Stimulated activated naive CD8-positive, alpha-beta T cell treated with anti-CD3 and anti-CD28 coated beads, Interleukin-15, Interleukin-2, amounts not matched to agents 100 U/mL and 50 U/mL, for 24 hours (primary cell): ENCODE measurements at regions not wholly inside any gene's neighbourhood (a gene's known extent, or its start where the extent isn't known, plus 50 kb on each side); places are given as distances from the start of the nearest gene placed in this dataset.
"Not testable (repeated sequence)": the region's sequence is repeated elsewhere in the genome, so short reads cannot be mapped to it uniquely, and the experiment has no call there.

Experiments
- ATAC-seq: fragments of 150-1000 bp; cut with Tn5 transposase; one replicate; pipeline ENCODE4 v1.10.0; 2021
- DNase-seq: peaks from one replicate; pipeline ENCODE4 v3.0.0; 2021

DNA sequence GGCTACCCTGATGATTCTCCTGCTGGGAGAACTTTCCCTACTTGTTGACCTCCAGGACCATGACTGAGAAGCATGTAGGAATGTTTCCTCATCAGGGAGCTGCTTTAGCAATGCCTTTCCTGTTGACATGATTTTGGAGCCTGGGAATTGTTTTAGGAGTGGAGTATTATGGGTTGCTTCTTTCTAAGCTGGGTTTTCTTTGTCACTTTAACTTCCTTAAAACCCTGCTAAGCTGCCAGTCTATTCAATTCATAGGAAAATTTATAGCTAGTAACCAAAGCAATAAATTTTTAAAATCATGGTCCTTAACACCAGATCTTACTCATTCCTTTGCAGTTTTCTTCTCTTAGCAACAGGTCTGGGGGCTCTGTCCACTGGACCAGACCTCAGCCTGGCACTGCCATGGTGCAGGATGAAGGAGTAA is 125.6 kb upstream of the TACR1 start:
- no peak for DNase-seq
- ATAC-seq, result no peak

DNA sequence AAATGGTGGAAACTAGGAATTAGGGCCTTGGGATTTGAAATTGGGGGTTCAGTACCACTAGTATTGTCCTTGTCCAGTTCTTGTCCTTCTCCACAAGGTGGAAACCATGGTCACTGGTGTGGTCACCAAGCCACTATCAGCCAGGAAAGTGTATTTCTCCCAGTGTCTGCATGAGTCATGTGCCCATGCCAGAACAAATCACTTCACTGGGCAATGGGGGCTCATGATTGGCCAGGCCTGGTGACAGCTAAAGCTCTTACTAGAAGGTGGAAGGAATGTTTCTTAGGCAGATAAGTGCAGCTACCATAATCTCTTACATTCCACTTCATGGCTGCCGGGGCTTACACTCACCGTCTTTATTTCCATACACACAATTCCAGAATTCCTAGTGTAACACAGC is 124.8 kb upstream of the TACR1 start:
- DNase-seq (no peak), ATAC-seq (no peak)

DNA sequence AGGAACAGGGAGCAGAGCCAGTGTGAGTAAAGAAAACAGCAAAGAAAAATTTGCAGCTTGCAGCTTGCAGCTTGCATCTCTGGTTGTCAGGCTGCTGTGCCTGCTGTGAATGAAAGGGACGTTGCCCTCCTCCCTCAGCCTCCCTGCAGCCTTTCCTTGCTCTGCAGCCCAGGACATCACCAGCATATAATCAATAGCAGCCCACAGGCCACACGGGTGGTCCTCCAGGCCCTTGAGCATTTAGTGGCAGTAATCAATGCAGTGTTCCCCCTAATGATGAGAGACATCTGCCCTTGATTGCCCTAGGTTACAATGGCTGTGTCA is 122.2 kb upstream of the TACR1 start:
- ATAC-seq (no peak), DNase-seq (no peak)

DNA sequence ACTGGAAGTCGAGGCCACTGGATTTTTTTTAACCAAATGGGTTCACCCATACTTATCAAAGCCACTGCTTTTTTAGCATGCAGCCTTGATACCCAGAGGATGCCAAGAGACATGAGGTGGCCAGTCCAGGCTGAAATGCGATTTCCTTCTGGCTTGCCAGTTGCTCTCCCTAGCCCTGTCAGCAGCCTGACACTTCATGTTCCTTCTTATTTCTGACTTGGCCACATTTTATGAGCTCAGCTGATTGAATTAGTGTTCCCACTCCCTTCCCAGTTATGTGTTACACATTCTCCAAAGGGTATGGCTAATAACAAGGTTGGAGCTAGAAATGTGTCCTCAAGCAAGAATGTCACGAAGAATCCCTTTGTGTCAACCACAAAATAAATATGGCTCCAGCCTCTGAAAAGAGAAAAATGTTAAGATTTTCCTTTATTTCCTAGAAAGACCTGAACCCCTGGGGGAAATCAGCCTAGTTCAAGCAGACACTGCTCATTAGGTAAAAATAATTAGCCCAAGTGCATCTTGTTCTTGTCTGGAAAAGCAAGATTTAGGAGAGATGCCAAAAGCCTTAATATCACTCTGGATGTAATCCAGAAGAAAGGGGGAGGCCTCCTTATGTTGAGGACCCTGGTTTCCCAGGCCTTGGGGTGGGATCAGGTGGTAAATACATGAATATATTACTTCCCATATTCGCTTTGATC is 121.7 kb upstream of the TACR1 start:
- no peak for ATAC-seq
- no peak for DNase-seq

DNA sequence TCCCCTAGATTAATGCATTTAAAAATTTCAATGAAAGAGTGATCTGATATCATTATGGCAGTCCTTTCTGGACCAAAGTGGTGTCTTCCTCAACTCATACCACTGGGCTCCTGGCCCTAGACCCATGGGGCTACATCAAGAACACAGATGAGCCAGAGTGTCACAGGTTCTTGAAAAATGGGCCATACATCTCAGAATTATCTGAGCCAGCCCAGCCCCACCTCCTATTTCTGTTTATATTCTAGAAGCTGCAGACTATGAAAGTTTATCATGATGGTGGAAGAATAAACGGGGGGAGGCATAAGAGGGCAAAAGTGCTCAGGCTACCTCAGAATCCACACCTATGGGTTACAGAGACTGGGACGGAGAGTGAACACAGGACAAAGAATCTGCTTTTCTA is 120.6 kb upstream of the TACR1 start:
- no peak for DNase-seq
- ATAC-seq, result no peak

DNA sequence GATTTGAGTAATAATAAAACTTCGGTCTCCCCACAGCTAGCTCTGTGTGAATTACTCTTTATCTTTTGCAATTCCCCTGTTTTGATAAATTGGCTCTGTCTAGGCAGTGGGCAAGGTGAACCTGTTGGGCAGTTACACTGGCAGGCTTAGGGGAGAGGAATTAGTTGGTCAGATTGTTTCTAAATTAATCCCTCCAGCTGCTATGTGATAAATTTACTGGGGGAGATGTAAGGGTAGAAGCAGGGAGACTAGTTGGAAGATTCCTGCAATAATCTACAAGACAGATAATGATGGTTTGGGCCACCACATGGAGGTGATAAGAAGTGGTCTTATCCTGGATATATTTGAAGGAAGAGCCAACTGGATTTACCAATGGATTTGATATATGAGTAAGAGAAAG is 118.5 kb upstream of the TACR1 start:
- DNase-seq, result no peak

DNA sequence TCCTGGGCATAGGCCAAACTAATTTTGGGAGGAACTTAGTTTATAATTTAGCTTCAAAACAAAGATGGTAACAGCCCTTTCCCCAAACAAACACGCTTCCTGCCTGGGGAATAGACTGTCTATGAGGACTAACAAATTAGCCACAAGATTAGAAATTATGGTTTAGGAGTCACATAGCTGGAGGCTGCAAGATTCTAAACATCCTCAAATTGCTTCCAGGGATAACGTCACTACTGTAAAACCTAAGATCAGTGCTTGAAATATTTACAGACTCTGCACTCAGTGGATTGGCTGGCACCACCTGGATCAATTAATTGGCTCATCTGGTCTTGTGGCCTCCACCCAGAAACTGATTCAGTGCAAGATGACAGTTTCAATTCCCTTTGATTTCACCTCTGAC is 118.0 kb upstream of the TACR1 start:
- DNase-seq (no peak), ATAC-seq (no peak)

More for the DNA sequence above, 118.5 kb upstream of the TACR1 start:
- no peak for ATAC-seq

DNA sequence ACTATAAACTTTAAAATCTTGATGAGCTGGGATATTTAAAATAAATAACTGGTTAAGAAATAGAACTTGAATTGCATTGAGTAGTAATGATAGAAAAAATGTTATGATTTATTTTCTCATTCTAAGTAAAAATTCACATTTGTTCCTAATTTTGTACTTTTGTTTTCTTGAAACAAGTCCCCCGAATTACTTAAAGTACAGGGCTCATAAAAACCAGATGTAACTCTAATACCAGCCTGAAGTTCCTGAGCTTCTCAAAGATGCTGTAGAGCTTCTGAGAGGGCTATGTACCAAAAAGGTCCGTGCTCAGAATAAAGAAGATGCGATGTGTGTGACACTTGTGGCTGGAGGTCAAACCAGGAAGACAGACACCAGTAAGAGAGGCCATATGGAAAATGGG is 116.1 kb upstream of the TACR1 start:
- no peak for ATAC-seq
- no peak for DNase-seq

DNA sequence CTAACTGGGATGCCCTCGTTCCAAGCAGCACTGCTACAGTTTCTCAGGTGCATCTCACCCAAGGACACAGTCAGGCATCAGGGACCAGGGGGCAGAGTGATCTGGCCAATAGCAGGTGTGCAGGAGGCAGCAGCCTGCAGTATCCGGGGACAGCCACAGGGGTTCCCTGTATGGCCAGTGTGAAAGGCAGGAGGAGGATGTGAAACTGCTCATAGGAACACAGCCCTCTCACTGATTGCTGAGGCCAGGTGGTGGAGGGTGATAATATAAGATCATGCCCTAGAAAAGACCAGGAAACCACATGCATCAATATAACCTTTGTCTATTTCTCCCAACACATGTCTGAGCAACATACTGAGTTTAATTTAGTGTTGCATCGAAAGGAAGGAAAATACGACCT is 112.7 kb upstream of the TACR1 start:
- ATAC-seq (peak; percentile 65), DNase-seq (no peak)

DNA sequence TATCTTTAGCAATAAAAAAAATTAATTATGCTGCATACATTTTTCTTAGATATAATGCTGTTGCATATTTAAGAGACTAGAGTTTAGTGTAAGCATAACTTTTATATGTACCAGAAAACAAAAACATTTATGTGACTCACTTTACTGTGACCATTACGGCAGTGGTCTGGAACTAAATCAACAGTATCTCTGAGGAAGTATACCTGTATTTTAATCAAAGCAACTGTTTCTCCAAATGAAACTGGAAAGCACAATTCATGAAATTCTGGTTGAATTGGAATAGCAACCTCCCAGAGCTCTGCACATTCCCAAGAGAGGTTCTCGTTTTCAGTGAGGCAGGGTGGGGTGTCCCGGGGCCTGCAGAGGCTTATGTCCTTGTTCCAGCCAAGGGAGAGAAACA is 112.2 kb upstream of the TACR1 start:
- ATAC-seq, result no peak
- DNase-seq, result no peak

DNA sequence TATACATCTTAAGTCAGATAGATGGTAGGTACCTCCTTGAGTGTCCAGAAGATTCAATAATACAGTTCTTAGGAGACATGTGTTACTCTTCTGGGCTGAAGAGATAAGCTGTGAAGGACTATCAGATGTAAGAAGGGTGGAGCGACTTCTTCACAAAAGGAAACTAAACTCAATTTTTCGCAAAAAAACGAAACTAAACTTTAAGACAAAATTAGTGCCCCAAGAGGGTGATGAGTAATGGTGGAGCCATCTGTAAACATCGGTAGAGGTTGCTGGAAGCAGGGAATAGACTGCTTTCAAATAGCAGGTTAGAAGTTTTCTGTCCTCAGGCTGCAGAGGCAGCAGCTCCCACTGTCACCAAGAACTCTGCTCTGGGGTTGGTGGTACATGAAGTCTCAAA is 111.6 kb upstream of the TACR1 start:
- ATAC-seq (no peak), DNase-seq (no peak)

DNA sequence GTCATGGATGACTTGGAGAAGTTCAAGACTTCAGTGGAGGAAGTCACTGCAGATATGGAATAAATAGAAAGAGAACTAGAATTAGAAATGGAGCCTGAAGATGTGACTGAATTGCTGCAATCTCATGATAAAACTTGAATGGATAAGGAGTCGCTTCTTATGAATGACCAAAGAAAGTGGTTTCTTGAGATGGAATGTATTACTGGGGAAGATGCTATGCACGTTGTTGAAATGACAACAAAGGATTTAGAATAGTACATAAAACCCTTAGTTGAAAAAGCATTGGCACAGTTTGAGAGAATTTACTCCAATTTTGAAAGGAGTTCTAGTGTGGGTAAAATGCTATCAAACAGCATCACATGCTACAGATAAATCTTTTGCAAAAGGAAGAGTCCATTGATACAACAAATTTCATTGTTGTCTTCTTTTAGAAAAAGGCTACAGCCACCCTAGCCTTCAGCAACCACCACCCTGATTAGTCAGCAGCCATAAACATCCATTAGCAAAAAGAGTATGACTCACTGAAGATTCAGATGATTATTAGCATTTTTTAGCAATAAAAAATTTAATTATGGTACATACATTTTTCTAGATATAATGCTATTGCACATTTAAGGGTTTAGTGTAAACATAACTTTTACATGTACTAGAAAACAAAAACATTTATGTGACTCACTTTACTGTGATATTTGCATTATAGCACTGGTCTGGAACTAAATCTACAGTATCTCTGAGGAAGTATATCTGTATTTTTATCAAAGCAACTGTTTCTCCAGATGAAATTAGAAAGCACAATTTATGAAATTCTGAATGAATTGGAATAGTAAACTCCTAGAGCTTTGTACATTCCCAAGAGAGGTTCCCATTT is 110.5 kb upstream of the TACR1 start:
- ATAC-seq, result no peak
- DNase-seq, result no peak

DNA sequence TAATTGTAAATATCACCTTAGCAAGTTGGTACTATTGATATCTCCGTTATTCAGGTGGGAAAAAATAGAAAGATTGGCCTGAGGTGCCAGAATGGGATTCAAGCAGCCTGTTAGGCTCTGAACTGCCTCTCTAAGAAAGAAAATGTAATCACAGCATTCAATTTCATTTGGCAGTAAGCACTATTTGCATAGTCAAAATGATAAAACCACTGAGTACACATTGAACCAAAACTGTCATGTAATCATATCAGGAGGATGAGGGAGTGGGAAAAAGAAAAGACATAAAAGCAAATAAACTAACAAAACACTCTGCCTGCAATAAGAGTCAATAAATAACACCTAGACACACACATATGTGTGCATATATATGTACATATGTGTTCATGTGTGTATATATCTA is 103.9 kb upstream of the TACR1 start:
- no peak for ATAC-seq
- no peak for DNase-seq

DNA sequence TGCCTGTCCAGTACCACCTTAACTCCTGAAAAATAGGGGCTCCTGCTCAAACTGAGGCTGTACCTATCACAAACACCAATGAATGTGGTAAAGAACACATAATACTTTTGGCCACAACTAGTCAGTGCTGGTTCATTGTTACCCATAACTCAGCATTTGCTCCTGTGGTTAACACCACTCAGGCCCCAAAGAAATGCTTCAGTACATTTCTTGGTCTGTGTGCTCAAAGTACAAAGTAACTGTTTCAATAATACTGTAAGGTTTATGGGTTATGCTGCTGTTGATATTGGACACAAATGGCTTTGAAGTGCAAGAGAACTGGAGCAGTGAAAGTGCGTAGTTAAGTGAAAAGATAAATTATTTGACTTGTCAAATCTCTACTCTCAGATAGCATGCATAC is 95.0 kb upstream of the TACR1 start:
- ATAC-seq, result no peak
- no peak for DNase-seq

DNA sequence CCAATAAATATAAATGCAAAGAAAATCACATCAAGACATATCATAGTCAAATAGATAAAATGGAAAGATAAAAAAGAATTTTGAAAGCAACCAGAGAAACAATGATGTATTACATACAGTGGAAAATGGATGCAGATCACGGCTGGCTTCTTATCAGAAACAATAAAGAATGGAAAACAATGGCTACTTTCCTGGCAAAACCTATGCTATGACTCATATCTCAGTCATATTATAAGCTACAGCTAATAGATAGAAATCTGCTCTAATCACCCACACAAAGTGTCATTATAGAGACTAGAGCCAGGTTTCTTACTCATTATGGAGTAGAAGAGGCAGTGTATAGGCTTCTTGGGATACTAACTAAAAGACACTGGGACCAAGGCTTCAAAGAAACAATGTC is 93.5 kb upstream of the TACR1 start:
- ATAC-seq (no peak), DNase-seq (no peak)

DNA sequence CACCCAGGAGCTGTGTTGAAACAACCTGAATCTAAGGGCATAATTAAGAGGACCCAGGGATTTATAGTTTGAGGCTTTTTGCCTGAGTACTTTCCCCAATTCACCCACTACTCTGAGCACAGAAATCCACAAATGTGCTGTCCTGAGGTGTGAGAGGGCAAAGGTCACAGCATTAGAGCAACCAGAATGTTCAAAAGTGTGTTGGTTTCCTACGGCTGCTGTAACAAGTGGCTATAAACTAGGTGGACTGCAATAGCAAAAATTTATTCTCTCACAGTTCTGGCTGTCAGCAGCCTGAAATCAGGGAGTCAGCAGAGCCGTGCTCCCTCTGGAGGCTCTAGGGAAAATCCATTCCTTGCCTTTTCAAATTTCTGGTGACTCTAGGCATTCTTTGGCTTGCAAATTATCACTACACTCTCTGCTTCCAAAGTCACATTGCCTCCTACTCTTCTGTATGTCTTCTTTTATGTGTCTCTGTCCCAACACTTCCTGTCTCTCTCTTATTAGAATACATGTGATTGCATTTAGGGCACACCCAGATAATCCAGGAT is 91.4 kb upstream of the TACR1 start:
- no peak for ATAC-seq
- DNase-seq, result no peak

DNA sequence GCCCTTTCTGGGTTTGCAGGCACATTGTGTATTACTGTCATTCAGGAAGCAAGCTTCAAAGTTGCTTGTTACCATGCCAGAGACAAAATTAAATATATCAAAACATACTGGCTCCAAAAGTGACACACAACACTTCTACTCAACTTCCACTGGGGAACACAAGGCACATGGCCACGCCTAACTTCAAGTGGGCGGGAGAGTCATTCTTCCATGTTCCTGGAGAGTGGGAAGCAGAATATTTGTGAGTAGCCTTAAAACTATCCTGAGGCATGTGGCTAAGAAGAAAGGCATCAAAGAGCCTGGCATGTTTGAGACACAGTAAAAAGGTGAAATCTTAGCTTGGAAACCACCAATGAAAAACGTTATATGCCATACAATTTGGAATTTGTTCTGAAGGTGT is 90.5 kb upstream of the TACR1 start:
- no peak for DNase-seq

DNA sequence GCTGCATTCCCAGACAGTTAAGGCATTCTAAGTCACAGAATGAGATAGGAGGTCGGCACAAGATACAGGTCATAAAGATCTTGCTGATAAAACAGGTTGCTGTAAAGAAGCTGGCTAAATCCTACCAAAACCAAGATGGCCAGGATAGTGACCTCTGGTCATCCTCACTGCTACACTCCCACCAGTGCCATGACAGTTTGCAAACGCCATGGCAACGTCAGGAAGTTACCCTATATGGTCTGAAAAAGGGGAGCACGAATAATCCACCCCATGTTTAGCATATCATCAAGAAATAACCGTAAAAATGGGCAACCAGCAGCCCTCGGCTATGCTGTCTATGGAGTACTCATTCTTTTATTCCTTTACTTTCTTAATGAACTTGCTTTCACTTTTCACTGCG is 89.9 kb upstream of the TACR1 start:
- DNase-seq, ATAC-seq: not testable (repeated sequence)

More for the DNA sequence above, 90.5 kb upstream of the TACR1 start:
- no peak for ATAC-seq

DNA sequence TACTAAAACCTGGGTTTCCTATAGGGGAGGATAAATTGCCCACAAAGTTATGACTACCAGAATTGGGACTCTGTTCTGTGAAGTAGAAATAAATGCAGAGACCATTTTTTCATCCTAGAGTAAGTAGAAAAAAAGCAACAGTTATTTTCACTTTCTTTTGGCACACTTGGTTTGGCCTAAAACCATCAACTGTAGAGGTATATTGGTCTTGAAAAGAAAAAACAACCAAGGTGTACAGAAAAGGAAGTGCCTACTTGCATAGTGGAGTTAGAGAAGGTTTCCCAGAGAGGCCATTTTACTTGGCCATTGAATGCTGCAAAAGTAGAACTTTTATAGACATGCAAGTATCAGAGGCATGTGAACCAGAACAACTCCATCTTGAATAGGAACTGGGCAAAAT is 89.4 kb upstream of the TACR1 start:
- ATAC-seq (no peak), DNase-seq (no peak)

DNA sequence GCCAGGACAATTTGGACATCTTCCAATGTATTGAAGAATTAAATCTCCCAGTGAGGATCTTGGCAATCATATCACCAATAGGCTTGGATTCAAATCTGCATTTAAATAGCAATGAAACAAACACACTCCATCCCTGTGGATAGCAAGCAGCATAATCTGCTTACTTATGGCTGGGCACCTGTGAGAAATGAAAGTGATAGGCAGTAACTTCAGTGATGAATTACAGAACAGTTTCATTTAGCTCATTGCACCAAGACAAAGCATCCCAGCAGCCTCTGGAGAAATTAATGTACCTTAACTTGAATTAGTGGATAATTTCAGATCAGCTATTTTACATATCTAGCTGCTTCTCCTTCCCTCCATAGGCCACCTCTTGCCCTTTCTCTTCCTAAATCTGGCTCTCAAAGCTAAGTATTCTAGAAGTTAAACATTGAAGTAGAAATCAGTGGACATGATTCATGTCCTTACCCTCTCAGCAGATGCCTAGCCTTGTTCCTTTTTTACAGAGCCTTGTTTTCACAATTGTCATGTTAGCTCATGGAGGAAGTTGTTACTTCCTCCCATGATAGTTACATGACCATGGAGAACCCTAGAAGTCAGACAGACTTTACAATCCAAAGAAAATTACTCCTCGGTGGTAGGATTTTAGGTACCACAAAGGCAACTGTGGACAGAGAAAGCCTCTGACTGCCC is 88.5 kb upstream of the TACR1 start:
- ATAC-seq (no peak), DNase-seq (no peak)

DNA sequence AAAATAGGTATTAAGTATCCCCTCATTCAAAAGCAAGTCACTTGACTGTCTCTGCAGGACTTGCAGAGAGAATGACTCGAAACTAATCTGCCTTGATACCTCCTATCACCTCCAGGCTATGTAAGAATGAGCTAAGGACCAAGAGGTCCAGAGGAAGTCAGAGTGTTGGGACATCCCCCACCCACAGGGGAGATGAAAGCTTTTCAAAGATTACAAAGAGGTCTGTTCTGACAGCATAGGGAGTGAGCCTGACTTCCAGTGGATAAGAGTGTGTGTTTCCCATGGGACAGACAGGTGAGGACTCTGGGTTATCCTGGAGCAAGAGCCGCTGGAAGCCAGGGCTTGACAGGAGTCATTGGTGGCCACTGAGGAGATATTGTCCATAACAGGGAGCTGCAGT is 85.0 kb upstream of the TACR1 start:
- DNase-seq, result no peak
- no peak for ATAC-seq

DNA sequence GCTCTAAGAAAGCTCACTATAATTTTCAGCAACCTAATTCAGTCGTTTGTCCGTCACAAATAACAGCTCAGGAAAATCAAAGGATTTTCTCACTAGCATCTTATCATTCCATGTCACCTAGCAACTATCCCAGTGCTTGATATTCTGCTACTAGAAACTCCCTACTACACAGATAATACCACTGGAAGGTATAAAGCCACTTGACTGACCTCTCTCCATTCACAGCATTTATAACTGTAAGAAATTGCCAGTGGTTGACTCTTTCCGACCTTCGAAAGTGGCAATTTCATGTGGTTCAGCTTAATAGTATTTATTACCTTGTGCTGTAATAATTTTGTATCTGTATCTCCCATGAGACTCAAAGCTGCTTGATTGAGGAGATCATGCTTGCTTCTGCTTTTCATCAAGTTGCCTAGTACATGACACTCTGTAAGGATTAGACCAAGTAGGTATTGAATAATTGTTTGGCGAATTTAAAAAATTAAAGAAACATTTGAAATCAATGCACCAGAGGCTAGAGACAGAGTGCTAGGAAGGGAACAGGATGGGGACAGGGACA is 79.6 kb upstream of the TACR1 start:
- ATAC-seq (no peak), DNase-seq (no peak)

DNA sequence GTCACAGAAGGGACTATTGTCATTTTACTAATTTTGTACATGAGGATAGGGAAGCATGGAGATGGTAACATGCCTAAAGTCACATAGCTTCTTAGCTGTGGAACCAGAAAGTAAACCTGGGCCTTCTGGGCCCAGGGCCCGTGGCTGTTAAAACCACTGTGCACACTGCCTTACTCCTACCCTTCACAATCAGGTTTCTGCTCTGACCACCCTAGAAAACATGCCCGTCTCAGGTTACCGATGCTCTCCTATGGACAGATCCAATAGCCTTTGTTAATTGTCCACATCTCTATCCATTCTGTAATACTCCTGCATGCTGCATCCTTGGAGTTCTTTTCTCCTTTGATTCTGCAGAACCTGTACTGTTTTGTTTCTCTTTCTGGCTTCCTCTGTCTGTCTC is 79.0 kb upstream of the TACR1 start:
- ATAC-seq (no peak), DNase-seq (no peak)
